ENCODE measurements at regions not wholly inside any gene's neighbourhood (a gene's known extent, or its start where the extent isn't known, plus 50 kb on each side); places are given as distances from the start of the nearest gene placed in this dataset.
"Not testable (repeated sequence)": the region's sequence is repeated elsewhere in the genome, so short reads cannot be mapped to it uniquely, and the experiment has no call there.

GRCh38 chr6:115540077-115540869 lies 520.4 kb downstream of the FRK start:
- DNase-seq: no peak

GRCh38 chr6:115539531-115539930 lies 521.2 kb downstream of the FRK start:
- DNase-seq: no peak

GRCh38 chr6:115524821-115525220 lies 535.9 kb downstream of the FRK start:
- DNase-seq: no peak

- DNase-seq: not testable (repeated sequence)
These were observed 538.9 kb downstream of the FRK start for GRCh38 chr6:115521747-115522146.

GRCh38 chr6:115514656-115515055 lies 546.0 kb downstream of the FRK start:
- no peak for DNase-seq

GRCh38 chr6:115512923-115513322 lies 547.8 kb downstream of the FRK start:
- no peak for DNase-seq

- no peak for DNase-seq
These were observed 548.9 kb downstream of the FRK start for GRCh38 chr6:115511771-115512170.

- DNase-seq: not testable (repeated sequence)
These were observed 558.3 kb downstream of the FRK start for GRCh38 chr6:115502432-115502831.

GRCh38 chr6:115495184-115495583 lies 565.5 kb downstream of the FRK start:
- DNase-seq: no peak

GRCh38 chr6:115487331-115487730 lies 573.4 kb downstream of the FRK start:
- DNase-seq: no peak

- no peak for DNase-seq
These were observed 575.3 kb downstream of the FRK start for GRCh38 chr6:115485400-115485799.

- DNase-seq: not testable (repeated sequence)
These were observed 580.1 kb downstream of the FRK start for GRCh38 chr6:115480543-115480942.

GRCh38 chr6:115474443-115475041 lies 586.1 kb downstream of the FRK start:
- no peak for DNase-seq

- DNase-seq: no peak
These were observed 592.3 kb downstream of the FRK start for GRCh38 chr6:115468272-115469005.

GRCh38 chr6:115467726-115468125 lies 593.0 kb downstream of the FRK start:
- no peak for DNase-seq

GRCh38 chr6:115460913-115461312 lies 599.8 kb downstream of the FRK start:
- no peak for DNase-seq

GRCh38 chr6:115456848-115457247 lies 603.8 kb downstream of the FRK start:
- no peak for DNase-seq

- DNase-seq: no peak
These were observed 616.7 kb downstream of the FRK start for GRCh38 chr6:115443825-115444478.

GRCh38 chr6:115442323-115442722 lies 618.4 kb downstream of the FRK start:
- no peak for DNase-seq

- no peak for DNase-seq
These were observed 619.0 kb downstream of the FRK start for GRCh38 chr6:115441651-115442050.

GRCh38 chr6:115415378-115415777 lies 645.3 kb downstream of the FRK start:
- no peak for DNase-seq

GRCh38 chr6:115414916-115415315 lies 645.8 kb downstream of the FRK start:
- not testable (repeated sequence) for DNase-seq

GRCh38 chr6:115411756-115412155 lies 648.9 kb downstream of the FRK start:
- DNase-seq: no peak
